ENCODE measurements at regions not wholly inside any gene's neighbourhood (a gene's known extent, or its start where the extent isn't known, plus 50 kb on each side); places are given as distances from the start of the nearest gene placed in this dataset.

GRCh38 chr7:18154726-18155125, 127.1 kb upstream of the PRPS1L1 start:
- DNase-seq, result no peak

GRCh38 chr7:18157233-18157632, 129.6 kb upstream of the PRPS1L1 start:
- no peak for DNase-seq

- no peak for DNase-seq
Measured at GRCh38 chr7:18162657-18163056, 135.0 kb upstream of the PRPS1L1 start.

- no peak for DNase-seq
Measured at GRCh38 chr7:18163091-18163490, 135.4 kb upstream of the PRPS1L1 start.

GRCh38 chr7:18165166-18165565, 137.5 kb upstream of the PRPS1L1 start:
- DNase-seq, result no peak

- DNase-seq, result no peak
Measured at GRCh38 chr7:18166002-18166401, 138.4 kb upstream of the PRPS1L1 start.

- no peak for DNase-seq
Measured at GRCh38 chr7:18167815-18168214, 140.2 kb upstream of the PRPS1L1 start.

- no peak for DNase-seq
Measured at GRCh38 chr7:18174996-18175395, 147.3 kb upstream of the PRPS1L1 start.

GRCh38 chr7:18175801-18176450, 148.3 kb upstream of the PRPS1L1 start:
- DNase-seq, result no peak

- no peak for DNase-seq
Measured at GRCh38 chr7:18177129-18177814, 149.6 kb upstream of the PRPS1L1 start.

DNA sequence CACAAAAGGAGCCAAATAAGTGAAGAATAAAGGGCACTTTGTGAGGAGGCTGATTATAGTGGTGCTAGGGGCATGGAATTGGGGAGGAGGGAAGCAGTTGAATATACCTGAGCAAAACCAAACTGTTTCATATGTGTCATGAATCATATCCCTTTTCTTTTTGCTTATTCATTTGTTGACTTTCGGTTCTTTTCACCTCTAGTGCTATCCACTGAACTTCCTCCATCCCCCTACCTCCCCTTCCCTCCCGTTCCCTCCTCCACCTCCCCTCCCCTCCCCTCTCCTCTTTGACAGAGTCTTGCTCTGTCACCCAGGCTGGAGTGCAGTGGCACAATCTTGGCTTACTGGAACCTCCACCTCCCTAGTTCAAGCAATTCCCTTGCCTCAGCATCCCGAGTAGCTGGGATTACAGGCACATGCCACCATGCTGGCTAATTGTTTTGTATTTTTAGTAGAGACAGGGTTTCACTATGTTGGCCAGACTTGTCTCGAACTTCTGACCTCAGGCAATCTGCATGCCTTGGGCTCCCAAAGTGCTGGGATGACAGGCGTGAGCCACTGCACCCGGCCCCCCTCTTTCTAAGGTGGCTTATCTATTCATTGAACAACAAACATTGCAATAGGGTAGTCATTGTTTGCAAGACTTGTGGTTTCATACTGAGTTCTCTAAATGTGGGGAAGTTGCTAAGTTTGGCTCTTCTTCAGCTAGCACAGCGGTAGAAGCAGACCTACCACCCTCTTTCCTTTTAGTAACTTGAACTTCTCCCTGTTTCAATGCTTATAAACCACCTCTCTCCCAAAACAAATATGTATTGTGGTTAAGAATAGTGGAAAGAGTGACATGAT, 150.4 kb upstream of the PRPS1L1 start:
- DNase-seq, result no peak

DNA sequence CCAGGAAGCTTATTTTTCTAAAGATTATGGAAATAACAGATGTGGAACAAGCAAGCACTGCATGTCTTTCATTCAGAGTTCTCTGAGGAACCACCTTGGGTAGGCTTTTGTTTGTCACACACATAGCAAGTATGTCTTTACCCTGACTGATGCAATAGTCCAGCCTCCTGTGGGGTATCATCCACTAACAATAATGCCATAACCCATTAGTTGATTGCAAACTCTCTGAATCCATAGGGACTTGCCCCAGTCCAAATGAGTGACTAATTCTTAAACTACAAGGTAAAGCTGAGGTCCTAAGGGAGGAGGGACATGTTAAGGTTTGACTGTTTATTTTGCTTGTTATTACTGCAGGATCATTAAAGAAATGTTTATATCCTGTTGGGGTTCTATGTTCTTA, 151.4 kb upstream of the PRPS1L1 start:
- DNase-seq, result no peak

GRCh38 chr7:18180685-18181084, 153.0 kb upstream of the PRPS1L1 start:
- no peak for DNase-seq

DNA sequence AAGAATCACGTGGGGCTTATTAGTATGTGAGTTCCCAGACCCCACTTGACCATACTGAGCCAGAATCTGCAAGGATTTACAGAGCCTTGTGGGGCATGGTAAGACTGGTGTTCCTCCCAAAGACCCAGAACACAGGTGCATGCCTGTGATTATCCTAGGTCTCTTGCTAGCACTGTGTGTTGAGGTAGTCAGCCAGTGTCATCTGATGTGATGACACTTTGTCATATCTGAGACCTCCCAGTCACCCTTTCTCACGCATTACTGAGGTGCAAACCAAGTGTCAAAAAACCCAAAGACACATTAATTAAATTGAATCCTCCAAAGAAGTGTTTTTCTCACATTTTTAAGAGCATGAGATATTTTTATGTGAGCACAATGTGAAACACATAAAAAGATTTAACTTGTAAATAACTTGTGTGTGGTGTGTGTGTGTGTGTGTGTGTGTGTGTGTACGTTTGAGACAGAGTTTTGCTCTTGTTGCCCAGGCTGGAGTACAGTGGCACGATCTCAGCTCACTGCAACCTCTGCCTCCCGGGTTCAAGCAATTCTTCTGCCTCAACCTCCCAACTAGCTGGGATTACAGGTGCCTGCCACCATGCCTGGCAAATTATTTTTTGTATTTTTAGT, 162.0 kb upstream of the PRPS1L1 start:
- DNase-seq, result no peak

DNA sequence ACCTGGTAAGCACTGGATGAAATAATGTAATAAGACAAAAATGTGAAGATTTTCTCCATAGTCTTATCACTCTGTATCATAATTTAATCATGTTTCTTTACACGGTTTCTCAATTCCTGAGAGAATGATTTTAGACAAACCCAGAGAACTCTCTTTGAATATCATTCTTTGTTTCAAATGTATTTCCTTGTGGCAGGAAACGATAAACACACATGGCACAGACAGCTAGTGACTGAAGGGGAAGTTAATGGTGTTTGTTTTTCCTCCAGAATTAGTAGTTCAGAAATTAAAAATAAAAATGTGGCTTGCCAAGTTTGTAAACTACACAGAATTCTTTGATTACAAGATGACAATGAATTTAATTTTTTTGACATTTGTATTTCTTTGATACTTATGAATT, 163.7 kb upstream of the PRPS1L1 start:
- no peak for DNase-seq

DNA sequence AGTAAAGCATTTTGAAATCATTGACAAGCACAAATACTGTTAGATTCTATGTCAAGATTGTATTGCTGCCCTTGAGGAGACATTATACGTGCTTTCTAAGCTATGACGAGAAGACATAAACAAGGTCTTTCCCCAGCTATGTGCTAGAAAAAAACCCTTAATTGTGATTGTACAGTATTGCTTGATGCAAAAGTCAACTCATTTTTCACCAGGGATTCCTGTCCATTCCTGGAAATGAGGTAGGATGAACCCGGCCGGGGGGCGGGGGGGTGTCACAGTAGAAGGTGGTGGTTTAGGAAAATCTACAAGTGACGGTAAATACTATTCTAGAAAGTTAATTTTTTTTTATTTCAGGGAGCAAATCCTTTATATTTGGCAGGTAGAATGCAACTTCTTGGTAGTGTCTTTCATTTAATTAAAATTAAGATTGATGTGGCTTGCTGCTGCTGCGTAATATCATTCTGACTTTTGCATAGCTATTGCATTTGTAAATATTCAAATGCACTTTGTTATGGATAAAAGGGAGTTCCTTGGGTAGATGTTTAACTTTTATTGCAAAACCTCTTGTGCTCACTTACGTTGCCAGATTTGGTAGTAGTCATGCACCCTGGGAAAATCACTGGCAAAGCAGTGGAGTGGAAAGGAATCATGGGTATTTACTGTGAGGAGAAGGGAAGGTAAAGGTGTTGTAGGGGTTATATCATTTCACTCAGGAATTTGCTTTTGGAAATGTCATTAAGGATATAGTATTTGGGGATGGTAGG, 164.4 kb upstream of the PRPS1L1 start:
- DNase-seq, result no peak

- DNase-seq, result no peak
Measured at GRCh38 chr7:18194616-18195015, 167.0 kb upstream of the PRPS1L1 start.

- no peak for DNase-seq
Measured at GRCh38 chr7:18196638-18197037, 169.0 kb upstream of the PRPS1L1 start.

DNA sequence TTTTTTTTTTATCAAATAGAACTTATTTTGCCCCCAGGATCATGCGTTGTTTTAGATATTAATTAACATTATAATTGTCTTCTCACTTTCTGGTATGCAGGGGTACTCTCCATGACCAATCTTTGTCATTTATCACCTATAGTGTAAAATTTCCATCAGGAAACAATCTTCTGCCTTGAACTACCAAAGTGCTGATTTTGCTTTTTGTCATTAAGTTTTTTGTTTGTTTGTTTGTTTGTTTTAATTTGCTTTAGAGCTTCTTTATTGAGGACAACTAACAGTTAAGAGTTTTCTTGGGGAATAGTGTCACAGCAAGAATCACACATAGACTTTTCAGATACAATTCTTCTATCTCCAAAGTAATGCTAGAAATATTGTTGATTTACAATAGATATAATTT, 171.2 kb upstream of the PRPS1L1 start:
- no peak for DNase-seq

DNA sequence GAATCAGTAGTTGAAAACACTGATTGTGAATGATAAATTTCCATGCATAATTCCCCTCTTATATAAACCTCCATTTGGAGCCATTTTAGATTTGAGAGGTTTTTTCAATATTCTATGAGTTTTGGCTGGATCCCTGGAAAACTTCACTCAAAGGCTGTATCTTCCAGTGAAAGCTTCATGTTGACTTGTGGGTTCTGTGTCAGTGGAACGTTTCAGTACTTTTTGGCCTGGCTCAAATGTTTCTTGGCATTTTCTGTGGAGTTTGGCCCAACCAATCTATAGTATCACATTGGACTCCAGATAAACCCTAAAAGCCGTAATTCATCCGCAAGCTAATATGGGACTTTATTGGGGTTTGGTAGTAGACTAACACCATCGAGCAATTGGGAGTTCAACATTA, 172.6 kb upstream of the PRPS1L1 start:
- no peak for DNase-seq

GRCh38 chr7:18200855-18201254, 173.2 kb upstream of the PRPS1L1 start:
- no peak for DNase-seq

DNA sequence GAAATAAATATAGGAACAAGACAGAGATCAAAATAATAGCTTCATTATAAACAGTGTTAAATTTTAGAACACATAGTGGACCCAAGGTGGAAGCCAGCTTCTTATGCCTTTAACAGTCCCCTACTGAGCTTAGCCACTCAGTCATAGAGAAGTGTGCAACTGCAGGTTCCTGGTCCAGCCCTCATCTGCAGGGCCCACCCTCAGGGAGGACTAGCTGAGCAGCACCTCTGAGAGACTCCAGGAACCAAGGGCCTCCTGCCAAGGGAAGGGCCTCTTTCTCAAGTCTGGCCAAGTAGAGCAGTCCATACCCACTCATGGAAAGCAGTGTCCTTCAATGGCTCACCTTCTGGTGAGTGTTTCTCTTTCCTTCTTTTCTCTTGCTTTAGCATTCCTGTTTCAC, 173.7 kb upstream of the PRPS1L1 start:
- no peak for DNase-seq

All from NCI-H2171 (cell line).